Caco-2 (cell line): ENCODE measurements at regions not wholly inside any gene's neighbourhood (a gene's known extent, or its start where the extent isn't known, plus 50 kb on each side); places are given as distances from the start of the nearest gene placed in this dataset.

ENCODE experiments used
- BruUV-seq: library from RNA; stranded (reverse); fragments of 400-500 nt; replicated peaks from 2 replicates; lab custom pipeline; 2021; lab: Mats Ljungman, UMichigan
- CTCF ChIA-PET: fragments of 300-600 bp; sonication (Branson Sonifier 250); formaldehyde crosslinking; loops from one replicate; lab custom pipeline; 2022; ENCODE audit warnings: antibody characterized with exemption; lab: Charles Lee
- POLR2A ChIA-PET: fragments of 300-600 bp; sonication (Branson Sonifier 250); formaldehyde crosslinking; loops from one replicate; lab custom pipeline; 2022; ENCODE audit warnings: antibody characterized with exemption; lab: Charles Lee
- DNase-seq, 2 experiments: peaks; one replicate each; pipeline versions ENCODE4 v3.0.0 to v3.0.0-alpha.2; 2020 to 2022
- H3K27me3 ChIP-seq: replicated peaks from 2 replicates; pipeline ENCODE4 v1.6.0; 2011; ENCODE audit warnings: low read length; ENCODE audit not compliant: control insufficient read depth, insufficient read depth
- H3K36me3 ChIP-seq: 2 replicates; pipeline ENCODE4 v1.5.1; 2011; ENCODE audit warnings: low read length; ENCODE audit not compliant: control insufficient read depth, insufficient read depth
- H3K4me1 ChIP-seq: fragments of 250-450 bp; sonication (Bioruptor Pico); 2 replicates; pipeline ENCODE4 v1.5.1; 2020; ENCODE audit warnings: mild to moderate bottlenecking
- H3K4me3 ChIP-seq: 2 replicates; pipeline ENCODE4 v1.5.1; 2011; ENCODE audit warnings: low read depth, mild to moderate bottlenecking, control low read depth, low read length
- H3K9me3 ChIP-seq: fragments of 250-450 bp; sonication (Bioruptor Pico); 2 replicates; pipeline ENCODE4 v1.5.1; 2020; ENCODE audit warnings: mild to moderate bottlenecking, moderate library complexity
- H3K27ac Mint-ChIP-seq: one replicate; pipeline ENCODE4 v1.8.0; 2022; ENCODE audit warnings: mixed read lengths; ENCODE audit not compliant: unreplicated experiment
- H3K27me3 Mint-ChIP-seq: one replicate; pipeline ENCODE4 v1.8.0; 2022; ENCODE audit warnings: mixed read lengths; ENCODE audit not compliant: insufficient read depth, unreplicated experiment
- H3K36me3 Mint-ChIP-seq: one replicate; pipeline ENCODE4 v1.8.0; 2022; ENCODE audit warnings: mild to moderate bottlenecking, mixed read lengths; ENCODE audit not compliant: insufficient read depth, unreplicated experiment
- H3K4me1 Mint-ChIP-seq: one replicate; pipeline ENCODE4 v1.8.0; 2022; ENCODE audit warnings: low read depth, mixed read lengths; ENCODE audit not compliant: unreplicated experiment
- H3K4me3 Mint-ChIP-seq: one replicate; pipeline ENCODE4 v1.8.0; 2022; ENCODE audit warnings: mild to moderate bottlenecking, moderate library complexity, mixed read lengths; ENCODE audit not compliant: unreplicated experiment
- H3K9me3 Mint-ChIP-seq: one replicate; pipeline ENCODE4 v1.8.0; 2022; ENCODE audit warnings: mixed read lengths; ENCODE audit not compliant: unreplicated experiment
- intact Hi-C: fragments of 100-400 bp; cut with micrococcal nuclease; formaldehyde crosslinking; loops from one replicate; pipeline ENCODE4 v1.10.0; 2022; ENCODE audit not compliant: unreplicated experiment
- TF ChIP-seq, protein P1 (sequence below), 2 experiments: fragments of 200-600 bp in 1 of 2; IDR thresholded peaks; 1 replicate in 1 of 2; 2 replicates in 1 of 2; pipeline versions ENCODE4 v1.5.1 to v1.8.0; 2011 to 2022; ENCODE audit warnings: antibody characterized with exemption in 1 of 2, control low read depth in 1 of 2, inconsistent platforms in 1 of 2, low read depth in 1 of 2, low read length in 1 of 2, mild to moderate bottlenecking in 1 of 2, moderate library complexity in 1 of 2; ENCODE audit not compliant: insufficient read depth in 1 of 2, severe bottlenecking in 1 of 2, unreplicated experiment in 1 of 2

- CTCF ChIA-PET: no interaction called here
- H3K27ac Mint-ChIP-seq: no peak overlapping the region
Observed at GRCh38 chr13:80757694-80758093, 416.8 kb upstream of the SPRY2 start.

GRCh38 chr13:80755910-80756309, 415.0 kb upstream of the SPRY2 start:
- TF ChIP-seq, protein P1, sequence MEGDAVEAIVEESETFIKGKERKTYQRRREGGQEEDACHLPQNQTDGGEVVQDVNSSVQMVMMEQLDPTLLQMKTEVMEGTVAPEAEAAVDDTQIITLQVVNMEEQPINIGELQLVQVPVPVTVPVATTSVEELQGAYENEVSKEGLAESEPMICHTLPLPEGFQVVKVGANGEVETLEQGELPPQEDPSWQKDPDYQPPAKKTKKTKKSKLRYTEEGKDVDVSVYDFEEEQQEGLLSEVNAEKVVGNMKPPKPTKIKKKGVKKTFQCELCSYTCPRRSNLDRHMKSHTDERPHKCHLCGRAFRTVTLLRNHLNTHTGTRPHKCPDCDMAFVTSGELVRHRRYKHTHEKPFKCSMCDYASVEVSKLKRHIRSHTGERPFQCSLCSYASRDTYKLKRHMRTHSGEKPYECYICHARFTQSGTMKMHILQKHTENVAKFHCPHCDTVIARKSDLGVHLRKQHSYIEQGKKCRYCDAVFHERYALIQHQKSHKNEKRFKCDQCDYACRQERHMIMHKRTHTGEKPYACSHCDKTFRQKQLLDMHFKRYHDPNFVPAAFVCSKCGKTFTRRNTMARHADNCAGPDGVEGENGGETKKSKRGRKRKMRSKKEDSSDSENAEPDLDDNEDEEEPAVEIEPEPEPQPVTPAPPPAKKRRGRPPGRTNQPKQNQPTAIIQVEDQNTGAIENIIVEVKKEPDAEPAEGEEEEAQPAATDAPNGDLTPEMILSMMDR (IDR thresholded peaks at IDR 0.05; ENCODE audit: insufficient read depth in 1 of 2, low read depth in 1 of 2, low read length in 1 of 2, severe bottlenecking in 1 of 2, unreplicated experiment in 1 of 2): no peak
- no peaks in the 10 kb centered on the region for H3K4me1 ChIP-seq
- no peaks in the 10 kb centered on the region for H3K4me1 Mint-ChIP-seq
- H3K27me3 Mint-ChIP-seq: peaks cover 8% of the 10 kb centered on the region
- no peak overlapping the region for H3K27ac Mint-ChIP-seq
- no peaks in the 10 kb centered on the region for H3K9me3 Mint-ChIP-seq
- H3K4me3 ChIP-seq: no peak overlapping the region
- H3K9me3 ChIP-seq: no peaks in the 10 kb centered on the region
- H3K36me3 Mint-ChIP-seq: no peaks in the 10 kb centered on the region
- H3K36me3 ChIP-seq: no peaks in the 10 kb centered on the region
- ChIA-PET CTCF (no interaction called here), POLR2A (no interaction called here)
- no peak overlapping the region for H3K4me3 Mint-ChIP-seq
- intact Hi-C loops: no loop called here
- BruUV-seq: no TSS peak
- no peaks in the 10 kb centered on the region; the same call in 1 of the 2 replicates for H3K27me3 ChIP-seq
- DNase-seq: no peak

More at GRCh38 chr13:80757694-80758093, 416.8 kb upstream of the SPRY2 start:
- H3K4me3 ChIP-seq: no peak overlapping the region
- DNase-seq: no peak
- H3K27me3 ChIP-seq: no peaks in the 10 kb centered on the region
- TF ChIP-seq, protein P1 (IDR thresholded peaks at IDR 0.05; ENCODE audit: insufficient read depth in 1 of 2, low read depth in 1 of 2, low read length in 1 of 2, severe bottlenecking in 1 of 2, unreplicated experiment in 1 of 2): no peak
- Mint-ChIP-seq H3K4me3 (no peak overlapping the region), H3K9me3 (no peaks in the 10 kb centered on the region), H3K36me3 (no peaks in the 10 kb centered on the region), H3K4me1 (no peaks in the 10 kb centered on the region), H3K27me3 (peaks cover 5% of the 10 kb centered on the region)
- no TSS peak for BruUV-seq
- intact Hi-C loops: no loop called here
- H3K36me3 ChIP-seq: no peaks in the 10 kb centered on the region
- POLR2A ChIA-PET: no interaction called here
- H3K4me1 ChIP-seq: no peaks in the 10 kb centered on the region
- no peaks in the 10 kb centered on the region for H3K9me3 ChIP-seq

DNA sequence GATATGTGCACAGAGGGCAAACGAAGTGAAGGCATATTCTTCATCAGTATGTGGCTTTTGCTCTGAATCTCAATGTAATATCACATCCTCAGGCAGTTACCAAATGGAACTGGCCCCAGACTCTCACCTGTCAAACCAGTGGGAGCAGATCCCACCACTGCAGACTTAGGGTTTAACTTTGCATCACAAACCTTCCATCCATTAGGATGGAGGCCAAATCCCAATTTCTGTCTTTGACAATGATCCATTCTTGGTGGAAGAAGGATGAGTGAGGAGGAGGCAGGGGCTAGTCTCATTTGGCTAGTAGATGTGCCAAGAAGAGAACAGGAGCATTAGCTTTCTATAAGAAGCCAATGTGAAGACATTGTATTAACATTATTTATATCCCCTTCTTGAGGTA, 413.5 kb upstream of the SPRY2 start:
- ChIA-PET POLR2A (no interaction called here), CTCF (no interaction called here)
- Mint-ChIP-seq H3K36me3 (no peaks in the 10 kb centered on the region), H3K4me1 (no peaks in the 10 kb centered on the region), H3K4me3 (no peak overlapping the region), H3K27me3 (peaks cover 8% of the 10 kb centered on the region), H3K9me3 (no peaks in the 10 kb centered on the region), H3K27ac (no peak overlapping the region)
- H3K9me3 ChIP-seq: no peaks in the 10 kb centered on the region
- no peaks in the 10 kb centered on the region for H3K36me3 ChIP-seq
- intact Hi-C loops: no loop called here
- no peak for DNase-seq
- BruUV-seq: no TSS peak
- TF ChIP-seq, protein P1 (IDR thresholded peaks at IDR 0.05; ENCODE audit: insufficient read depth in 1 of 2, low read depth in 1 of 2, low read length in 1 of 2, severe bottlenecking in 1 of 2, unreplicated experiment in 1 of 2): no peak
- H3K4me1 ChIP-seq: no peaks in the 10 kb centered on the region
- H3K4me3 ChIP-seq: no peak overlapping the region
- H3K27me3 ChIP-seq: no peaks in the 10 kb centered on the region; the same call in 1 of the 2 replicates
